PC-3 (cell line): ENCODE measurements at regions not wholly inside any gene's neighbourhood (a gene's known extent, or its start where the extent isn't known, plus 50 kb on each side); places are given as distances from the start of the nearest gene placed in this dataset.

Source experiments
- ATAC-seq: fragments of 200-7000 bp; cut with Tn5 transposase; 2 replicates; pipeline ENCODE4 v1.9.1; 2020; ENCODE audit warnings: mild to moderate bottlenecking, moderate library complexity
- BruUV-seq: library from RNA; stranded (reverse); fragments of 400-500 nt; replicated peaks from 2 replicates; lab custom pipeline; 2021; lab: Mats Ljungman, UMichigan
- CTCF ChIA-PET: fragments of 300-600 bp; sonication (Branson Sonifier 250); formaldehyde crosslinking; loops from one replicate; lab custom pipeline; 2022; ENCODE audit warnings: antibody characterized with exemption; lab: Charles Lee
- POLR2A ChIA-PET: fragments of 300-600 bp; sonication (Branson Sonifier 250); formaldehyde crosslinking; loops from one replicate; lab custom pipeline; 2022; ENCODE audit warnings: antibody characterized with exemption; ENCODE audit not compliant: unreplicated experiment; lab: Charles Lee
- DNase-seq: peaks from one replicate; pipeline ENCODE4 v3.0.0-alpha.2; 2015
- H2AFZ ChIP-seq: fragments of 300-600 bp; sonication (generic); 2 replicates; pipeline ENCODE4 v1.6.0; 2016; ENCODE audit warnings: antibody characterized with exemption, low read length
- H3F3A ChIP-seq: fragments of 300-600 bp; sonication (generic); one replicate; pipeline ENCODE4 v1.6.0; 2017; ENCODE audit warnings: antibody characterized with exemption, low read length, control low read depth, mild to moderate bottlenecking; ENCODE audit not compliant: unreplicated experiment
- H3K27ac ChIP-seq: fragments of 300-600 bp; sonication (generic); 2 replicates; pipeline ENCODE4 v1.5.1; 2016; ENCODE audit warnings: mild to moderate bottlenecking, low read length
- H3K27me3 ChIP-seq: fragments of 300-600 bp; sonication (generic); 2 replicates; pipeline ENCODE4 v1.6.1; 2016; ENCODE audit warnings: low read length, mixed read lengths
- H3K36me3 ChIP-seq: fragments of 300-600 bp; sonication (generic); 2 replicates; pipeline ENCODE4 v1.6.1; 2016; ENCODE audit warnings: low read depth, mixed run types, low read length, mixed read lengths
- H3K4me1 ChIP-seq: fragments of 300-600 bp; sonication (generic); 2 replicates; pipeline ENCODE4 v1.5.1; 2016; ENCODE audit warnings: low read length; ENCODE audit not compliant: insufficient read depth
- H3K4me2 ChIP-seq: fragments of 300-600 bp; sonication (generic); 2 replicates; pipeline ENCODE4 v1.6.0; 2016; ENCODE audit warnings: low read length
- H3K4me3 ChIP-seq: fragments of 300-600 bp; sonication (generic); 2 replicates; pipeline ENCODE4 v1.5.1; 2016; ENCODE audit warnings: mild to moderate bottlenecking, low read length, mixed read lengths
- H3K79me2 ChIP-seq: fragments of 300-600 bp; sonication (generic); 2 replicates; pipeline ENCODE4 v1.6.1; 2017; ENCODE audit warnings: low read length, mixed read lengths
- H3K9ac ChIP-seq: fragments of 300-600 bp; sonication (generic); 2 replicates; pipeline ENCODE4 v1.6.0; 2016; ENCODE audit warnings: mild to moderate bottlenecking, low read length
- H3K9me2 ChIP-seq: fragments of 300-600 bp; sonication (generic); replicated peaks from 2 replicates; pipeline ENCODE4 v1.6.1; 2016; ENCODE audit warnings: mixed run types, low read length, mixed read lengths
- H3K9me3 ChIP-seq: fragments of 300-600 bp; sonication (generic); 2 replicates; pipeline ENCODE4 v1.6.1; 2016; ENCODE audit warnings: low read length, mixed read lengths
- H4K20me1 ChIP-seq: fragments of 300-600 bp; sonication (generic); 2 replicates; pipeline ENCODE4 v1.6.1; 2016; ENCODE audit warnings: low read length, mixed read lengths
- CTCF ChIP-seq: fragments of 300-600 bp; sonication (generic); conservative IDR thresholded peaks from 2 replicates; pipeline ENCODE4 v1.5.1; 2017; ENCODE audit warnings: antibody characterized with exemption, low read depth, mild to moderate bottlenecking, low read length
- EZH2 ChIP-seq: fragments of 300-600 bp; sonication (generic); IDR thresholded peaks from one replicate; pipeline ENCODE4 v1.6.1; 2017; ENCODE audit warnings: antibody characterized with exemption, mild to moderate bottlenecking, low read length; ENCODE audit not compliant: unreplicated experiment
- EZH2phosphoT487 ChIP-seq: fragments of 300-600 bp; sonication (generic); IDR thresholded peaks from 2 replicates; pipeline ENCODE4 v1.6.1; 2018; ENCODE audit warnings: mild to moderate bottlenecking, antibody characterized with exemption, low read length, borderline replicate concordance
- intact Hi-C: fragments of 100-400 bp; cut with micrococcal nuclease; formaldehyde crosslinking; loops from 2 replicates; pipeline ENCODE4 v1.9.0; 2023

DNA sequence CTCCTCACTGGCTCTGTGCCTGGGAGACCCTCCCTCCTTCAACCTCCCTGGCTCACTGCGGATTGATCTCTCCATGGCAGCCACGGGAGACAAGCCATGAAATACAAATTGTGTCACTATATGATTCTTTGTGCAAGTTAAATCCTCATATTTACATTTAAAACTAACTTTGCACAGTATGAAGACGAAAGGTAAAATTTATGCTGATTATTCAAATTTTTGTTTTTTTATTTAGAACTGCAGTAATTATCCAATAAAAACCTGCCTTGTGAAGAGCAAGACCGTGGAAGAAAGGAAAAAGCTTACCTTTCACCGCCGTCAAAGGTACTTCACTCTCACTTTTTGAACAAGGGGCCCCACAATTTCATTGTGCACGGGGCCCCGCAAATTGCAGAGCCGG, 436.9 kb downstream of the EIPR1 start:
- DNase-seq (no peak), ATAC-seq (no peak)
- Histone ChIP-seq H3K4me1 (no peaks in the 10 kb centered on the region), H3K9me3 (no peaks in the 10 kb centered on the region), H3K36me3 (no peaks in the 10 kb centered on the region), H3K9me2 (no peaks in the 10 kb centered on the region), H3F3A (no peaks in the 10 kb centered on the region), H2AFZ (no peak overlapping the region), H3K9ac (no peak overlapping the region), H4K20me1 (no peaks in the 10 kb centered on the region), H3K27me3 (no peaks in the 10 kb centered on the region), H3K27ac (no peak overlapping the region), H3K4me2 (no peak overlapping the region), H3K4me3 (no peak overlapping the region), H3K79me2 (no peaks in the 10 kb centered on the region)
- TF ChIP-seq EZH2phosphoT487 (no peak), CTCF (no peak), EZH2 (no peak)
- POLR2A ChIA-PET, result no interaction called here
- CTCF ChIA-PET, result no interaction called here
- intact Hi-C loops, result no loop called here
- BruUV-seq, result no TSS peak

DNA sequence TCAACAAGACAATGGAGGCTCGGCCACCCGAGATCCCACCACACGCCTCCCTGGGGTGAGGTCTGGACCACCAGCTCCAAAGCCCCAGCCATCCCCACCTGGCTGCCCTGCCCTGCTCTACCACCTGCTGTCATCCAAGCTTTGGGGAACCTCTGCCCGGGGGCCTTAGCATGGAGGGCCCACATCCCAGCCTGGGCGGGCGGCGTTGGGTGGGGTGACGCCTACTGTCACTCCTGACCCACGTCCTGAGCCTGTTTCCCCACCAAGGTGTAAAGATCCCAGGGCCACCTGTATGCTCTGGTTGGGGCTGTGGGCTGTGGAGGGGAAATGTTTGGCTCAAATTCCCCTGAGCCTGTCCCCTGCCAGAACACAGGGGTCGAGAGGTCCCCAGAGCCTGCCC, 437.6 kb downstream of the EIPR1 start:
- H3K4me3 ChIP-seq, result no peak overlapping the region
- no peaks in the 10 kb centered on the region for H3K79me2 ChIP-seq
- H4K20me1 ChIP-seq, result no peaks in the 10 kb centered on the region
- intact Hi-C loops, result no loop called here
- no peak overlapping the region for H3K27ac ChIP-seq
- no peak overlapping the region for H3K4me2 ChIP-seq
- ATAC-seq, result no peak
- no peak overlapping the region for H2AFZ ChIP-seq
- H3K9me3 ChIP-seq, result no peaks in the 10 kb centered on the region
- ChIA-PET CTCF (no interaction called here), POLR2A (no interaction called here)
- H3K9ac ChIP-seq, result no peak overlapping the region
- TF ChIP-seq CTCF (no peak), EZH2 (no peak), EZH2phosphoT487 (no peak)
- no TSS peak for BruUV-seq
- H3K4me1 ChIP-seq, result no peaks in the 10 kb centered on the region
- H3K27me3 ChIP-seq, result no peaks in the 10 kb centered on the region
- no peaks in the 10 kb centered on the region for H3F3A ChIP-seq
- no peaks in the 10 kb centered on the region for H3K9me2 ChIP-seq
- no peak for DNase-seq
- H3K36me3 ChIP-seq, result no peaks in the 10 kb centered on the region

- H2AFZ ChIP-seq, result no peak overlapping the region
- ATAC-seq (no peak), DNase-seq (no peak)
- no peak for TF ChIP-seq CTCF
- no peak for TF ChIP-seq EZH2phosphoT487
- no peak for TF ChIP-seq EZH2
- POLR2A ChIA-PET, result no interaction called here
- H3K4me3 ChIP-seq, result no peak overlapping the region
- intact Hi-C loops, result no loop called here
- H3K9me3 ChIP-seq, result no peaks in the 10 kb centered on the region
- no peaks in the 10 kb centered on the region for H3K79me2 ChIP-seq
- H3F3A ChIP-seq, result no peaks in the 10 kb centered on the region
- CTCF ChIA-PET, result no interaction called here
- no peaks in the 10 kb centered on the region for H3K36me3 ChIP-seq
- no peak overlapping the region for H3K9ac ChIP-seq
- no peaks in the 10 kb centered on the region for H4K20me1 ChIP-seq
- no peaks in the 10 kb centered on the region for H3K27me3 ChIP-seq
- BruUV-seq, result no TSS peak
- no peaks in the 10 kb centered on the region for H3K4me1 ChIP-seq
- no peak overlapping the region for H3K27ac ChIP-seq
- H3K4me2 ChIP-seq, result no peak overlapping the region
- no peaks in the 10 kb centered on the region for H3K9me2 ChIP-seq
Measured at GRCh38 chr2:2939078-2939795, 438.4 kb downstream of the EIPR1 start.
